ENCODE measurements at regions not wholly inside any gene's neighbourhood (a gene's known extent, or its start where the extent isn't known, plus 50 kb on each side); places are given as distances from the start of the nearest gene placed in this dataset.

DNA sequence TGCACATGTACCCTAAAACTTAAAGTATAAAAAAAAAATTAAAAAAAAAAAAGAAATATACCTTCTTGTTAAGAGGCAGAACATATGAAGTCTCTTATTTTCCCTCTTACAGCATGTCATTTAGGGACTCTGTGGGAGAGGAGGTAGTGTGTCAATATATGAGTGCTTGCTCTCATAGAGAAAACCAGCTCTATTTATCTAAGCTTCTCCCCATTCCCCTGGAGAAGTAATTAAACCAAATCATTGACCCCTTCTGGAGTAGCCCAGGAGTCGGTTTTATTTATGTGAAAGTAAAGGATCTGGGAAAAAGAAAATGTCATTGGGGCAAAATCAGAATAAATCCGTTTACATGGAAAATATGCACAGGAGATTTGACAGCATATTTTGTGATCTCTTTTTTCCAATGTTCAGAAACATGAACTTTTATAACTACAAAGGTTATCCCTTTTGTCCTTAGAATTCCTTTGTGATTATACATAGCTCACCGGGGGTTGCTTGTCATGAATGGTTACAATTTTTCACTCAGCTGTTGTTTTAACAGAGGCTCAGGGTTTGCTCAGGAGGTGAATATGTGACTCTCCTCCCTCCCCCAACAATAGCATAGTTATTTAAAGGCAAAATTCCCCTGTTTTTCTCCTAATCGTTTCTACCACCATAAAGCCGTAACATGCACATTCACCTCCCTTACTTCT is 114.5 kb upstream of the C1orf21 start:
- TF ChIP-seq, protein P1, sequence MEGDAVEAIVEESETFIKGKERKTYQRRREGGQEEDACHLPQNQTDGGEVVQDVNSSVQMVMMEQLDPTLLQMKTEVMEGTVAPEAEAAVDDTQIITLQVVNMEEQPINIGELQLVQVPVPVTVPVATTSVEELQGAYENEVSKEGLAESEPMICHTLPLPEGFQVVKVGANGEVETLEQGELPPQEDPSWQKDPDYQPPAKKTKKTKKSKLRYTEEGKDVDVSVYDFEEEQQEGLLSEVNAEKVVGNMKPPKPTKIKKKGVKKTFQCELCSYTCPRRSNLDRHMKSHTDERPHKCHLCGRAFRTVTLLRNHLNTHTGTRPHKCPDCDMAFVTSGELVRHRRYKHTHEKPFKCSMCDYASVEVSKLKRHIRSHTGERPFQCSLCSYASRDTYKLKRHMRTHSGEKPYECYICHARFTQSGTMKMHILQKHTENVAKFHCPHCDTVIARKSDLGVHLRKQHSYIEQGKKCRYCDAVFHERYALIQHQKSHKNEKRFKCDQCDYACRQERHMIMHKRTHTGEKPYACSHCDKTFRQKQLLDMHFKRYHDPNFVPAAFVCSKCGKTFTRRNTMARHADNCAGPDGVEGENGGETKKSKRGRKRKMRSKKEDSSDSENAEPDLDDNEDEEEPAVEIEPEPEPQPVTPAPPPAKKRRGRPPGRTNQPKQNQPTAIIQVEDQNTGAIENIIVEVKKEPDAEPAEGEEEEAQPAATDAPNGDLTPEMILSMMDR (IDR thresholded peaks at IDR 0.05; ENCODE audit: low read depth, low read length): no peak
- TF ChIP-seq POLR2A (IDR thresholded peaks at IDR 0.05; ENCODE audit: extremely low read depth, insufficient read length): no peak
- TF ChIP-seq, protein P2, sequence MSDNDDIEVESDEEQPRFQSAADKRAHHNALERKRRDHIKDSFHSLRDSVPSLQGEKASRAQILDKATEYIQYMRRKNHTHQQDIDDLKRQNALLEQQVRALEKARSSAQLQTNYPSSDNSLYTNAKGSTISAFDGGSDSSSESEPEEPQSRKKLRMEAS (IDR thresholded peaks at IDR 0.05; ENCODE audit: low read depth, low read length): no peak
